ENCODE measurements at regions not wholly inside any gene's neighbourhood (a gene's known extent, or its start where the extent isn't known, plus 50 kb on each side); places are given as distances from the start of the nearest gene placed in this dataset.

- H3K36me3 ChIP-seq (replicated peaks; ENCODE audit: insufficient read depth, low read length), result no peaks in the 10 kb centered on the region
- H3K27me3 ChIP-seq (replicated peaks; ENCODE audit: insufficient read depth, low read length), result no peaks in the 10 kb centered on the region
- H3K79me2 ChIP-seq (ENCODE audit: low read length), result no peaks in the 10 kb centered on the region
- no peak overlapping the region for H3K27ac ChIP-seq (ENCODE audit: low read length)
- no peaks in the 10 kb centered on the region for H3K9me3 ChIP-seq (replicated peaks; ENCODE audit: insufficient read depth, low read length)
- no peak for DNase-seq
- H3F3A ChIP-seq (ENCODE audit: insufficient read depth, low read length), result no peaks in the 10 kb centered on the region
- no peak overlapping the region for H3K4me2 ChIP-seq (ENCODE audit: low read depth, low read length)
- H3K9me2 ChIP-seq (replicated peaks; ENCODE audit: insufficient read depth, low read length), result no peaks in the 10 kb centered on the region
- TF ChIP-seq EZH2 (optimal IDR thresholded peaks at IDR 0.05; ENCODE audit: low read depth, low read length) (no peak), CTCF (IDR thresholded peaks at IDR 0.05; ENCODE audit: low read length) (no peak), EZH2phosphoT487 (IDR thresholded peaks at IDR 0.05; ENCODE audit: low read length) (no peak)
- no peak overlapping the region for H2AFZ ChIP-seq (ENCODE audit: low read length)
- H3K4me1 ChIP-seq (ENCODE audit: low read length), result no peaks in the 10 kb centered on the region
- H3K9ac ChIP-seq (ENCODE audit: low read length), result no peak overlapping the region
- H4K20me1 ChIP-seq (ENCODE audit: insufficient read depth, low read length), result no peaks in the 10 kb centered on the region
- H3K4me3 ChIP-seq (ENCODE audit: low read length), result no peak overlapping the region
These were observed 404.9 kb upstream of the MMS22L start for GRCh38 chr6:97687916-97688315.

GRCh38 chr6:97689078-97689754, 406.2 kb upstream of the MMS22L start:
- Histone ChIP-seq H3K27ac (ENCODE audit: low read length) (no peak overlapping the region), H3K27me3 (replicated peaks; ENCODE audit: insufficient read depth, low read length) (no peaks in the 10 kb centered on the region), H3K9me3 (replicated peaks; ENCODE audit: insufficient read depth, low read length) (no peaks in the 10 kb centered on the region), H3K4me1 (ENCODE audit: low read length) (no peaks in the 10 kb centered on the region), H3K36me3 (replicated peaks; ENCODE audit: insufficient read depth, low read length) (no peaks in the 10 kb centered on the region), H4K20me1 (ENCODE audit: insufficient read depth, low read length) (no peaks in the 10 kb centered on the region), H3K4me2 (ENCODE audit: low read depth, low read length) (no peak overlapping the region), H3K4me3 (ENCODE audit: low read length) (no peak overlapping the region), H3K9me2 (replicated peaks; ENCODE audit: insufficient read depth, low read length) (no peaks in the 10 kb centered on the region), H3K9ac (ENCODE audit: low read length) (no peak overlapping the region), H3F3A (ENCODE audit: insufficient read depth, low read length) (no peaks in the 10 kb centered on the region), H3K79me2 (ENCODE audit: low read length) (no peaks in the 10 kb centered on the region), H2AFZ (ENCODE audit: low read length) (no peak overlapping the region)
- TF ChIP-seq CTCF (IDR thresholded peaks at IDR 0.05; ENCODE audit: low read length) (no peak), EZH2 (optimal IDR thresholded peaks at IDR 0.05; ENCODE audit: low read depth, low read length) (no peak), EZH2phosphoT487 (IDR thresholded peaks at IDR 0.05; ENCODE audit: low read length) (no peak)
- no peak for DNase-seq

- Histone ChIP-seq H3K4me2 (ENCODE audit: low read depth, low read length) (no peak overlapping the region), H3K9ac (ENCODE audit: low read length) (no peak overlapping the region), H3K9me2 (replicated peaks; ENCODE audit: insufficient read depth, low read length) (no peaks in the 10 kb centered on the region), H3K36me3 (replicated peaks; ENCODE audit: insufficient read depth, low read length) (no peaks in the 10 kb centered on the region), H3F3A (ENCODE audit: insufficient read depth, low read length) (no peaks in the 10 kb centered on the region), H3K27me3 (replicated peaks; ENCODE audit: insufficient read depth, low read length) (no peaks in the 10 kb centered on the region), H3K4me3 (ENCODE audit: low read length) (no peak overlapping the region), H3K79me2 (ENCODE audit: low read length) (no peaks in the 10 kb centered on the region), H3K9me3 (replicated peaks; ENCODE audit: insufficient read depth, low read length) (no peaks in the 10 kb centered on the region), H3K4me1 (ENCODE audit: low read length) (no peaks in the 10 kb centered on the region), H2AFZ (ENCODE audit: low read length) (no peak overlapping the region), H4K20me1 (ENCODE audit: insufficient read depth, low read length) (no peaks in the 10 kb centered on the region), H3K27ac (ENCODE audit: low read length) (no peak overlapping the region)
- no peak for DNase-seq
- TF ChIP-seq CTCF (IDR thresholded peaks at IDR 0.05; ENCODE audit: low read length) (no peak), EZH2 (optimal IDR thresholded peaks at IDR 0.05; ENCODE audit: low read depth, low read length) (no peak), EZH2phosphoT487 (IDR thresholded peaks at IDR 0.05; ENCODE audit: low read length) (no peak)
These were observed 414.4 kb upstream of the MMS22L start for GRCh38 chr6:97697456-97697855.

Data from MM.1S (cell line).